Peyer's patch (tissue), 4 donors: ENCODE measurements at regions not wholly inside any gene's neighbourhood (a gene's known extent, or its start where the extent isn't known, plus 50 kb on each side); places are given as distances from the start of the nearest gene placed in this dataset.

ENCODE experiments used
- DNase-seq, 3 donors: peaks; one replicate each; pipeline ENCODE4 v3.0.0-alpha.2; 2017 to 2019
- H3K27ac ChIP-seq, 4 donors: fragments of 200-600 bp; sonication (generic); one replicate each; pipeline ENCODE4 v1.5.1; 2016 to 2019
- H3K27me3 ChIP-seq, 2 donors: fragments of 200-600 bp; sonication (generic); one replicate each; pipeline ENCODE4 v1.5.1; 2019
- H3K36me3 ChIP-seq, 3 donors: fragments of 200-600 bp; sonication (generic); one replicate each; pipeline ENCODE4 v1.5.1; 2016 to 2019
- H3K4me1 ChIP-seq, 4 donors: fragments of 200-600 bp; sonication (generic); one replicate each; pipeline ENCODE4 v1.5.1; 2016 to 2019
- H3K4me3 ChIP-seq, 4 donors: fragments of 200-600 bp; sonication (generic); 1 replicate in 3 of 4; 2 replicates in 1 of 4; pipeline ENCODE4 v1.5.1; 2016 to 2019; ENCODE audit warnings: mild to moderate bottlenecking in 1 of 4
- H3K9me3 ChIP-seq, 4 donors: fragments of 200-600 bp; sonication (generic); one replicate each; pipeline ENCODE4 v1.5.1; 2016 to 2019; ENCODE audit warnings: mild to moderate bottlenecking in 1 of 4
- POLR2A ChIP-seq, 2 donors: fragments of 450-650 bp; IDR thresholded peaks; one replicate each; pipeline ENCODE4 v1.5.1; 2017; ENCODE audit warnings: antibody characterized with exemption in 2 of 2, mild to moderate bottlenecking in 2 of 2, moderate library complexity in 2 of 2
- TF ChIP-seq, protein P1 (sequence below), 6 experiments: fragments of 450-650 bp in 4 of 6; fragments of 200-600 bp in 2 of 6; sonication (generic) in 1 of 6; IDR thresholded peaks; one replicate each; pipeline ENCODE4 v1.5.1; 2017 to 2019; ENCODE audit warnings: antibody characterized with exemption in 6 of 6, mild to moderate bottlenecking in 3 of 6, moderate library complexity in 1 of 6

- H3K27ac ChIP-seq: no peak overlapping the region
- TF ChIP-seq, protein P1, sequence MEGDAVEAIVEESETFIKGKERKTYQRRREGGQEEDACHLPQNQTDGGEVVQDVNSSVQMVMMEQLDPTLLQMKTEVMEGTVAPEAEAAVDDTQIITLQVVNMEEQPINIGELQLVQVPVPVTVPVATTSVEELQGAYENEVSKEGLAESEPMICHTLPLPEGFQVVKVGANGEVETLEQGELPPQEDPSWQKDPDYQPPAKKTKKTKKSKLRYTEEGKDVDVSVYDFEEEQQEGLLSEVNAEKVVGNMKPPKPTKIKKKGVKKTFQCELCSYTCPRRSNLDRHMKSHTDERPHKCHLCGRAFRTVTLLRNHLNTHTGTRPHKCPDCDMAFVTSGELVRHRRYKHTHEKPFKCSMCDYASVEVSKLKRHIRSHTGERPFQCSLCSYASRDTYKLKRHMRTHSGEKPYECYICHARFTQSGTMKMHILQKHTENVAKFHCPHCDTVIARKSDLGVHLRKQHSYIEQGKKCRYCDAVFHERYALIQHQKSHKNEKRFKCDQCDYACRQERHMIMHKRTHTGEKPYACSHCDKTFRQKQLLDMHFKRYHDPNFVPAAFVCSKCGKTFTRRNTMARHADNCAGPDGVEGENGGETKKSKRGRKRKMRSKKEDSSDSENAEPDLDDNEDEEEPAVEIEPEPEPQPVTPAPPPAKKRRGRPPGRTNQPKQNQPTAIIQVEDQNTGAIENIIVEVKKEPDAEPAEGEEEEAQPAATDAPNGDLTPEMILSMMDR (IDR thresholded peaks at IDR 0.05): no peak
- TF ChIP-seq POLR2A (IDR thresholded peaks at IDR 0.05): no peak
- no peaks in the 10 kb centered on the region for H3K4me1 ChIP-seq
- DNase-seq: no peak
- no peaks in the 10 kb centered on the region for H3K36me3 ChIP-seq
- H3K9me3 ChIP-seq: no peaks in the 10 kb centered on the region
- H3K27me3 ChIP-seq: no peaks in the 10 kb centered on the region
- no peak overlapping the region for H3K4me3 ChIP-seq
These were observed 248.7 kb upstream of the KIF2B start for GRCh38 chr17:53574038-53574437.

- no peak for TF ChIP-seq POLR2A (IDR thresholded peaks at IDR 0.05)
- TF ChIP-seq, protein P1 (IDR thresholded peaks at IDR 0.05): no peak
- Histone ChIP-seq H3K9me3 (no peaks in the 10 kb centered on the region), H3K36me3 (no peaks in the 10 kb centered on the region), H3K27ac (no peak overlapping the region), H3K4me3 (no peak overlapping the region), H3K27me3 (no peaks in the 10 kb centered on the region), H3K4me1 (no peaks in the 10 kb centered on the region)
- no peak for DNase-seq
These were observed 251.4 kb upstream of the KIF2B start for GRCh38 chr17:53571342-53571741.

GRCh38 chr17:53570731-53571130 is 252.0 kb upstream of the KIF2B start:
- TF ChIP-seq, protein P1 (IDR thresholded peaks at IDR 0.05): no peak
- TF ChIP-seq POLR2A (IDR thresholded peaks at IDR 0.05): no peak
- Histone ChIP-seq H3K9me3 (no peaks in the 10 kb centered on the region), H3K4me1 (no peaks in the 10 kb centered on the region), H3K4me3 (no peak overlapping the region), H3K27me3 (no peaks in the 10 kb centered on the region), H3K27ac (no peak overlapping the region), H3K36me3 (no peaks in the 10 kb centered on the region)
- no peak for DNase-seq

GRCh38 chr17:53560953-53561352 is 261.8 kb upstream of the KIF2B start:
- H3K9me3 ChIP-seq: peaks cover 0 to 4% (median 0%) of the 10 kb centered on the region in 4 donors
- no peaks in the 10 kb centered on the region for H3K36me3 ChIP-seq
- no peaks in the 10 kb centered on the region for H3K27me3 ChIP-seq
- TF ChIP-seq POLR2A (IDR thresholded peaks at IDR 0.05): no peak
- TF ChIP-seq, protein P1 (IDR thresholded peaks at IDR 0.05): no peak
- no peak for DNase-seq
- no peak overlapping the region for H3K4me3 ChIP-seq
- H3K4me1 ChIP-seq: no peaks in the 10 kb centered on the region
- H3K27ac ChIP-seq: no peak overlapping the region

GRCh38 chr17:53548252-53548651 is 274.5 kb upstream of the KIF2B start:
- no peak overlapping the region for H3K27ac ChIP-seq
- no peak for TF ChIP-seq POLR2A (IDR thresholded peaks at IDR 0.05)
- TF ChIP-seq, protein P1 (IDR thresholded peaks at IDR 0.05): no peak
- H3K9me3 ChIP-seq: no peaks in the 10 kb centered on the region
- no peak for DNase-seq
- no peaks in the 10 kb centered on the region for H3K27me3 ChIP-seq
- no peaks in the 10 kb centered on the region for H3K4me1 ChIP-seq
- H3K4me3 ChIP-seq: no peak overlapping the region
- H3K36me3 ChIP-seq: no peaks in the 10 kb centered on the region

- H3K27me3 ChIP-seq: no peaks in the 10 kb centered on the region
- no peak overlapping the region for H3K4me3 ChIP-seq
- H3K4me1 ChIP-seq: no peaks in the 10 kb centered on the region
- TF ChIP-seq POLR2A (IDR thresholded peaks at IDR 0.05): no peak
- TF ChIP-seq, protein P1 (IDR thresholded peaks at IDR 0.05): no peak
- H3K27ac ChIP-seq: no peak overlapping the region
- no peaks in the 10 kb centered on the region for H3K9me3 ChIP-seq
- DNase-seq: no peak
- no peaks in the 10 kb centered on the region for H3K36me3 ChIP-seq
These were observed 279.3 kb upstream of the KIF2B start for GRCh38 chr17:53543472-53543871.
